ENCODE measurements at regions not wholly inside any gene's neighbourhood (a gene's known extent, or its start where the extent isn't known, plus 50 kb on each side); places are given as distances from the start of the nearest gene placed in this dataset.

DNA sequence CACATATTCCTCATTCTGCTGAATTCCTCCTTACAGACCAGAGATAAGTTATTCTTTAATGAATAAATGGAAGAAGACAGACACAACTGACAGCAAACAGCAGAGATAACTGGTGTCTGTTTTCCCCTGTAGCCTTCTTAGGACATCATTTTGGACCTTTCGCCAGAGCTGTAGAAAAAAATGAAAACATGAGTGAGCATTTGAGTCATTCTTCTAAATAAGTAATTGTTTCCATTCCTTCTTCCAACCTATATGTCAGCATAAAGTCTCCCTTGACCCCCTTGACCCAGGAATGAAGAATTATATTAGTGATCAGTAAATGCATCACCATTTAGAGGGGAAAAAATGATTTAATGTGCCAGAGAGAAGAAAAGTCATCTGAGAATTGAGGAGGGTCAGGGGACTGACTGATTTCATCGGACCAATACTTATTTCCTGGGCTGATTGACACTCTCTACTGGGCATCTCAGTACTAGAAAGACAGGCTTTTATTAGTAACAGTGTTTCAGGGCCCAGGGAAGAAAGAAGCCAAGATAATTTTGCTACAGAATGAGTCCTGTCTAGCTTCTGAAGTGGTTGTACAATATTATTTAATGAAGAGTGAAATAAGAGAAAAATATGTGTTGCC lies 597.0 kb downstream of the PSAT1 start:
- no peak overlapping the region for H3K4me3 ChIP-seq (ENCODE audit: low read depth, low read length)
- TF ChIP-seq, protein P1, sequence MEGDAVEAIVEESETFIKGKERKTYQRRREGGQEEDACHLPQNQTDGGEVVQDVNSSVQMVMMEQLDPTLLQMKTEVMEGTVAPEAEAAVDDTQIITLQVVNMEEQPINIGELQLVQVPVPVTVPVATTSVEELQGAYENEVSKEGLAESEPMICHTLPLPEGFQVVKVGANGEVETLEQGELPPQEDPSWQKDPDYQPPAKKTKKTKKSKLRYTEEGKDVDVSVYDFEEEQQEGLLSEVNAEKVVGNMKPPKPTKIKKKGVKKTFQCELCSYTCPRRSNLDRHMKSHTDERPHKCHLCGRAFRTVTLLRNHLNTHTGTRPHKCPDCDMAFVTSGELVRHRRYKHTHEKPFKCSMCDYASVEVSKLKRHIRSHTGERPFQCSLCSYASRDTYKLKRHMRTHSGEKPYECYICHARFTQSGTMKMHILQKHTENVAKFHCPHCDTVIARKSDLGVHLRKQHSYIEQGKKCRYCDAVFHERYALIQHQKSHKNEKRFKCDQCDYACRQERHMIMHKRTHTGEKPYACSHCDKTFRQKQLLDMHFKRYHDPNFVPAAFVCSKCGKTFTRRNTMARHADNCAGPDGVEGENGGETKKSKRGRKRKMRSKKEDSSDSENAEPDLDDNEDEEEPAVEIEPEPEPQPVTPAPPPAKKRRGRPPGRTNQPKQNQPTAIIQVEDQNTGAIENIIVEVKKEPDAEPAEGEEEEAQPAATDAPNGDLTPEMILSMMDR (IDR thresholded peaks at IDR 0.05; ENCODE audit: low read depth, low read length, missing control alignments): no peak
- DNase-seq (ENCODE audit: low read depth): no peak

DNA sequence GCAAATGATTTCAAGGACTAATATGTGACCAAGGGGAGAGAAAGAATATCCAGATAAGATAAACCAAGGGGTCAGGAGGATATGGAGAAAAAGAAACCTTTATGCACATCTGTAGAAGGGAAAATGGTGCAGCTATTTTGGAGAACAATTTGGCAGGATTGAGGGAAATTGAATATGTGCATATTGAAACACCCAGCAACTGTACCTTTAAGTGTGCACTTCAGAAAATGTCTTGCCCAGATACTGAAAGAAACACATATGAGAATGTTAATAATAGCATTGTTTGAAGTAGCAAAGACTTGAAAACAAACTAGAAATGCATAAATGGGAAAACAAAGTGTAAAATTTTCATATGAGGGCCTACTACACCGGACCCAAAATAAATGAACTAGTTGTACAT lies 599.6 kb downstream of the PSAT1 start:
- no peak overlapping the region for H3K4me3 ChIP-seq (ENCODE audit: low read depth, low read length)
- DNase-seq (ENCODE audit: low read depth): no peak
- TF ChIP-seq, protein P1 (IDR thresholded peaks at IDR 0.05; ENCODE audit: low read depth, low read length, missing control alignments): no peak

DNA sequence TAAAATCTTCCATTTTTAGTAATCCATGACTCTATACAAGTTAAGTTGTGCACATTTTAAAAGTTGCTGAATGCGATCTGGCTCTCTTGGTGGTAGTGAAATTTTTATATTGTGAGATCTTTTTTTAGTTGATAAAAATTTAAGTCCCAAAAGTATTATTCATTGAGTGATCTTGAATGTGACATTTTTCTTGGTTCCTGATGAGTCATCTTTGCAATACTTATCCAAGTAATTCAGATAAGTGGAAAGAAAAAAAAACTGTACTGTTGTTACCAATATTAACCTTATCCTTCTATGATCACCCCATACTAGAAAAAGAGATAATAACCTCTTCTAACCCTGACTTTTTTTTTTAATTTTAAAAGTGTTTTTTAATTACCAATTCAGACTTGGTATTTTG lies 601.3 kb downstream of the PSAT1 start:
- H3K4me3 ChIP-seq (ENCODE audit: low read depth, low read length): no peak overlapping the region
- DNase-seq (ENCODE audit: low read depth): no peak
- TF ChIP-seq, protein P1 (IDR thresholded peaks at IDR 0.05; ENCODE audit: low read depth, low read length, missing control alignments): no peak

DNA sequence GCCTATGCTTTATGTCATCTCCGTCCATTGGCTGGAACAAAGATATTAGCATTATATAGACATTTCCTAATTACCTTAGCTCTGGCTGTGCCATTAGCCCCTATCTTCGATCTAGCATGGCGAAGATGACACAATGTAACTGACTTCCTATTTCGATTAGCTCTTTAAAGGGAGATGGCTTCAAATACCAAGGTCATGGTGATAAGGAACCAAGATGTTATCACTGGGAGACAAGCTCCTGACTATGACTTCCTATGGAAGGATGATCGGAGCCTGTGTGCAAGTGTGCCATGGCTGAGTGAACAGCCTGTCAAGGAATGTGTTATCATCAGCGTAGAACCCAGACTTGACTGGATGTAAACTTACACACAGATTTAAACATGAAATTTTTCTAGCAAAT lies 602.1 kb downstream of the PSAT1 start:
- TF ChIP-seq, protein P1 (IDR thresholded peaks at IDR 0.05; ENCODE audit: low read depth, low read length, missing control alignments): no peak
- DNase-seq (ENCODE audit: low read depth): no peak
- no peak overlapping the region for H3K4me3 ChIP-seq (ENCODE audit: low read depth, low read length)

DNA sequence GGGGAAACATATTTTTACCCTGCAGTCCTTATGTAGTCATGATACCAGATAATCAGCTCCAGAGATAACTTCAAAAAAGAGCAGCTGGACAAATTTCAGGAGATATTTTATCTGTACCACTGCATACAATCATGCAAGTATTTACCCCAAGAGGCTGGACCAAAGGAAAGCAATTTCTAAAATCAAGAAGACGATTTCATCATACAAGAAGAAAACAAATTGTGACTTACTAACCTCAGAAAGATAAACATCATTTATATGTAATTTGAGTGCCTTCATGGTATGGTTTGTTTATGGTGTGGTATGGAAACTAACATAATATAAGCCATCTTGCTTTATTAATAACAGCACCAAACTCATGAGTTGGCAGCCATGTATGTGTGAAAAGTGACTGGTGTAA lies 603.6 kb downstream of the PSAT1 start:
- no peak for DNase-seq (ENCODE audit: low read depth)
- H3K4me3 ChIP-seq (ENCODE audit: low read depth, low read length): no peak overlapping the region
- TF ChIP-seq, protein P1 (IDR thresholded peaks at IDR 0.05; ENCODE audit: low read depth, low read length, missing control alignments): no peak

DNA sequence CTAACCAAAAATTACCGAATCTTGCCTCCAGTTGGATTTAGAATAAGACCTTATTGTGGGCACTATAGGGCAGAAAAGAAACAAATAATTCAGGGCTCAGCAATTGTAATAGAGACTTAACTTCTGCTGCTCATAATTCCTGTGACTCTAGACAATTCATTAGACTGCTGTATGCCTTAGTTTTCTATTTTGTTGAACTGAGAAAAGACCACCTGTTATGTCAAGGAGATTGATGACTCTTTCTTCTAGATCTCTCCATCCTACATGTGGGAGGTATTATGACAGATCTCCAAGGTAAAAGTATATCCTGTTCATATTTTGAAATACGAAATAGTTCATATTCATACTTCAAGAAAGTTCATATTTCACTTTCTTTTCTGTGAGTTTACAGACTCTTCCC lies 605.1 kb downstream of the PSAT1 start:
- no peak for DNase-seq (ENCODE audit: low read depth)
- H3K4me3 ChIP-seq (ENCODE audit: low read depth, low read length): no peak overlapping the region

DNA sequence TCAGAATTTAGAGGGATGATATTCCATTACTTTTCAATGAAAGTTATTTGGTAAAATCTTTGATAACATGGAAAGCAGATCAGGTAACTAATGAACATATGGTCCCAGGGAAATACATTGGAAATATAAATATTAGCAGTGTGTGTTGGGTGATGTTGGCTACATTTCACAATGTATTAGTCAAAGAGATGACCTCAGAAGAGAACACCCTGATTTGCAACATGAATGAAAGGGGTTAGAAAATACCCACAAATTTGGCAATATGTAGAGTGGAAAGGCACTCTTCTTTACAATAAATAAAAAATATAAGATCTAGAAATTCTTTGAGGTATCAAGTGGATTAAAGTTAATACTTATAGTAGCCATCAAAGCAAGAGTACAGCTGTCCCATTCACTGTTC lies 606.7 kb downstream of the PSAT1 start:
- H3K4me3 ChIP-seq (ENCODE audit: low read depth, low read length): no peak overlapping the region
- DNase-seq (ENCODE audit: low read depth): no peak
- TF ChIP-seq, protein P1 (IDR thresholded peaks at IDR 0.05; ENCODE audit: low read depth, low read length, missing control alignments): no peak

More for the DNA sequence above, 605.1 kb downstream of the PSAT1 start:
- TF ChIP-seq, protein P1 (IDR thresholded peaks at IDR 0.05; ENCODE audit: low read depth, low read length, missing control alignments): no peak
